ENCODE measurements at regions not wholly inside any gene's neighbourhood (a gene's known extent, or its start where the extent isn't known, plus 50 kb on each side); places are given as distances from the start of the nearest gene placed in this dataset.

DNA sequence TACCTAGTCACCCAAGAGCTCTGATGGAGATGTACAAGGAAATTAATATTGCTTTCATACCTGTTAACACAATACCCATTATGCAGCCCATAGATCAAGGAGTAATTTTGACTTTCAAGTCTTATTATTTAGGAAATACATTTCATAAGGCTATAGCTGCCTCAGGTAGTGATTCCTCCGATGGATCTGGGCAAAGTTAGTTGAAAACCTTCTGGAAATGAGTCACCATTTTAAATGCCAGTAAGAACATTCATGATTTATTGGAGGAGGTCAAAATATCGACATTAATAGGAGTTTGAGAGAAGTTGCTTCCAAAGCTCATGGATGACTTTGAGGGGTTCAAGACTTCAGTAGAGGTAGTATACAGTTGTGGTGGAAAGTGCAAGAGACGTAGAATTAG is 931.4 kb upstream of the ACVR2A start:
- TF ChIP-seq, protein P1, sequence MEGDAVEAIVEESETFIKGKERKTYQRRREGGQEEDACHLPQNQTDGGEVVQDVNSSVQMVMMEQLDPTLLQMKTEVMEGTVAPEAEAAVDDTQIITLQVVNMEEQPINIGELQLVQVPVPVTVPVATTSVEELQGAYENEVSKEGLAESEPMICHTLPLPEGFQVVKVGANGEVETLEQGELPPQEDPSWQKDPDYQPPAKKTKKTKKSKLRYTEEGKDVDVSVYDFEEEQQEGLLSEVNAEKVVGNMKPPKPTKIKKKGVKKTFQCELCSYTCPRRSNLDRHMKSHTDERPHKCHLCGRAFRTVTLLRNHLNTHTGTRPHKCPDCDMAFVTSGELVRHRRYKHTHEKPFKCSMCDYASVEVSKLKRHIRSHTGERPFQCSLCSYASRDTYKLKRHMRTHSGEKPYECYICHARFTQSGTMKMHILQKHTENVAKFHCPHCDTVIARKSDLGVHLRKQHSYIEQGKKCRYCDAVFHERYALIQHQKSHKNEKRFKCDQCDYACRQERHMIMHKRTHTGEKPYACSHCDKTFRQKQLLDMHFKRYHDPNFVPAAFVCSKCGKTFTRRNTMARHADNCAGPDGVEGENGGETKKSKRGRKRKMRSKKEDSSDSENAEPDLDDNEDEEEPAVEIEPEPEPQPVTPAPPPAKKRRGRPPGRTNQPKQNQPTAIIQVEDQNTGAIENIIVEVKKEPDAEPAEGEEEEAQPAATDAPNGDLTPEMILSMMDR (conservative IDR thresholded peaks at IDR 0.05; ENCODE audit: low read depth, low read length) = no peak
- TF ChIP-seq EZH2phosphoT487 (IDR thresholded peaks at IDR 0.05; ENCODE audit: borderline replicate concordance, low read length) = no peak
- no peak for TF ChIP-seq EZH2 (IDR thresholded peaks at IDR 0.05; ENCODE audit: low read length, unreplicated experiment)

Measured in PC-3 (cell line).